Pancreas (tissue), 10 donors: ENCODE measurements at regions not wholly inside any gene's neighbourhood (a gene's known extent, or its start where the extent isn't known, plus 50 kb on each side); places are given as distances from the start of the nearest gene placed in this dataset.

Experiments used
- ATAC-seq, 4 donors: fragments of 200-7000 bp; cut with Tn5 transposase; one replicate each; pipeline versions ENCODE4 v1.8.0 to v1.9.1; 2020; ENCODE audit warnings: mild to moderate bottlenecking in 4 of 4, moderate library complexity in 4 of 4
- DNase-seq, 6 donors: peaks; one replicate each; pipeline ENCODE4 v3.0.0-alpha.2; 2020
- FAIRE-seq: peaks from 2 replicates; lab custom pipeline; 2012; peaks lifted over from hg19 to GRCh38; lab: Jason Lieb, UNC
- H3K27ac ChIP-seq, 4 donors: fragments of 200-600 bp; sonication (generic); 1 replicate in 3 of 4; 2 replicates in 1 of 4; pipeline versions ENCODE4 v1.5.0 to v1.8.0; 2020
- H3K27me3 ChIP-seq, 4 donors: fragments of 200-600 bp; one replicate each; pipeline ENCODE4 v1.8.0; 2021
- H3K36me3 ChIP-seq, 3 donors: fragments of 200-600 bp; sonication (generic) in 1 of 3; one replicate each; pipeline versions ENCODE4 v1.5.0 to v1.8.0; 2020 to 2021
- H3K4me1 ChIP-seq, 3 donors: fragments of 200-600 bp; one replicate each; pipeline ENCODE4 v1.8.0; 2021
- H3K4me3 ChIP-seq, 4 donors: fragments of 200-600 bp; sonication (generic) in 2 of 4; one replicate each; pipeline versions ENCODE4 v1.5.0 to v1.8.0; 2020 to 2021
- H3K9me3 ChIP-seq, 4 donors: fragments of 200-600 bp; one replicate each; pipeline ENCODE4 v1.8.0; 2021
- CTCF ChIP-seq, 4 donors: fragments of 200-600 bp; sonication (generic) in 3 of 4; IDR thresholded peaks; one replicate each; pipeline versions ENCODE4 v1.5.0 to v1.8.0; 2021; ENCODE audit warnings: antibody characterized with exemption in 4 of 4
- WGBS, 2 donors: extraction: QIAGEN DNeasy Blood & Tissue Kit; methylation state at CpG; one replicate each; pipeline ENCODE4 v1.1.7; 2013; 5-methylcytosine and 5-hydroxymethylcytosine counted together
- intact Hi-C, 3 donors: fragments of 100-400 bp; cut with DNase I; formaldehyde crosslinking; loops; one replicate each; pipeline versions ENCODE4 v1.11.1 to v1.14.2; 2022
- donor health status: healthy with polysubstance abuse.
- donor health status: DM: no; HTN: no; CAD: no; lungs with moderate emphysema.
- donor health status: DM: no; HTN: no; CAD: no.
- donor health status: control.
- donor health status: control.
- donor health status: Bipolar disorder and iron deficiency.
- donor health status: DM: yes; HTN: yes; CAD: no.
- donor health status: DM: no; HTN: no; CAD: no.
- donor health status: DM: no; HTN: no; CAD: no.
- donor health status: DM: yes; HTN: yes; CAD: no.

- H3K27ac ChIP-seq: no peak overlapping the region
- H3K36me3 ChIP-seq: no peaks in the 10 kb centered on the region
- DNase-seq (no peak), ATAC-seq (no peak), FAIRE-seq (no peak)
- WGBS, 2 donors: 77 to 80% methylated on average over 5 of the region's 5 CpGs
- no peaks in the 10 kb centered on the region for H3K4me1 ChIP-seq
- intact Hi-C loops: no loop called here
- H3K4me3 ChIP-seq: no peak overlapping the region
- TF ChIP-seq CTCF (IDR thresholded peaks at IDR 0.05): no peak
- H3K27me3 ChIP-seq: no peaks in the 10 kb centered on the region
- H3K9me3 ChIP-seq: no peaks in the 10 kb centered on the region
Observed at GRCh38 chr7:155172141-155172540, 102.0 kb downstream of the HTR5A start.

GRCh38 chr7:155173905-155174304, 103.8 kb downstream of the HTR5A start:
- Histone ChIP-seq H3K4me3 (no peak overlapping the region), H3K36me3 (no peaks in the 10 kb centered on the region), H3K9me3 (no peaks in the 10 kb centered on the region), H3K4me1 (no peaks in the 10 kb centered on the region), H3K27me3 (no peaks in the 10 kb centered on the region), H3K27ac (no peak overlapping the region)
- 78 to 81% methylated on average over 9 of the region's 9 CpGs for WGBS, 2 donors
- TF ChIP-seq CTCF (IDR thresholded peaks at IDR 0.05): no peak
- ATAC-seq (no peak), FAIRE-seq (no peak), DNase-seq (no peak)
- intact Hi-C loops: no loop called here

- no peak for TF ChIP-seq CTCF (IDR thresholded peaks at IDR 0.05)
- Histone ChIP-seq H3K36me3 (no peaks in the 10 kb centered on the region), H3K27me3 (no peaks in the 10 kb centered on the region), H3K27ac (no peak overlapping the region), H3K4me3 (no peak overlapping the region), H3K9me3 (no peaks in the 10 kb centered on the region), H3K4me1 (no peaks in the 10 kb centered on the region)
- ATAC-seq (no peak), FAIRE-seq (no peak), DNase-seq (no peak)
- intact Hi-C loops: no loop called here
- WGBS, 2 donors: 90 to 92% methylated on average over 2 of the region's 2 CpGs
Observed at GRCh38 chr7:155178096-155178495, 108.0 kb downstream of the HTR5A start.

GRCh38 chr7:155181768-155182167, 111.6 kb downstream of the HTR5A start:
- no peak overlapping the region for H3K27ac ChIP-seq
- intact Hi-C loops: no loop called here
- no peak for TF ChIP-seq CTCF (IDR thresholded peaks at IDR 0.05)
- H3K4me3 ChIP-seq: no peak overlapping the region
- H3K4me1 ChIP-seq: no peaks in the 10 kb centered on the region
- no peak for FAIRE-seq
- no peak for DNase-seq
- 73 to 79% methylated on average over 8 of the region's 8 CpGs for WGBS, 2 donors
- no peaks in the 10 kb centered on the region for H3K9me3 ChIP-seq
- ATAC-seq: no peak
- no peaks in the 10 kb centered on the region for H3K27me3 ChIP-seq
- H3K36me3 ChIP-seq: no peaks in the 10 kb centered on the region

GRCh38 chr7:155182406-155182970, 112.4 kb downstream of the HTR5A start:
- TF ChIP-seq CTCF (IDR thresholded peaks at IDR 0.05): no peak
- Histone ChIP-seq H3K27ac (no peak overlapping the region), H3K4me3 (no peak overlapping the region), H3K4me1 (no peaks in the 10 kb centered on the region), H3K9me3 (no peaks in the 10 kb centered on the region), H3K36me3 (no peaks in the 10 kb centered on the region), H3K27me3 (no peaks in the 10 kb centered on the region)
- FAIRE-seq: no peak
- DNase-seq: no peak
- ATAC-seq: no peak
- WGBS, 2 donors: 89 to 91% methylated on average over 8 of the region's 8 CpGs
- intact Hi-C loops: no loop called here
